ENCODE measurements at regions not wholly inside any gene's neighbourhood (a gene's known extent, or its start where the extent isn't known, plus 50 kb on each side); places are given as distances from the start of the nearest gene placed in this dataset.

- ATAC-seq (ENCODE audit: insufficient read depth, low FRiP score) = no peak
- Histone ChIP-seq H3K4me1 (ENCODE audit: control insufficient read depth in 5 of 5, insufficient read depth in 5 of 5, low read length in 5 of 5) (peaks cover 0 to 6% (median 2%) of the 10 kb centered on the region in 5 donors), H3K4me3 (no peak overlapping the region), H3K9me3 (ENCODE audit: control insufficient read depth in 4 of 4, insufficient read depth in 3 of 4, low read length in 3 of 4) (no peaks in the 10 kb centered on the region), H3K27me3 (ENCODE audit: control insufficient read depth in 3 of 3, insufficient read depth in 3 of 3, low read length in 2 of 3) (no peaks in the 10 kb centered on the region), H3K9ac (ENCODE audit: insufficient read depth in 1 of 2, low read length in 2 of 2) (no peak overlapping the region), H3K27ac (ENCODE audit: low read depth in 1 of 2, low read length in 1 of 2) (no peak overlapping the region), H3K36me3 (ENCODE audit: control insufficient read depth in 4 of 4, insufficient read depth in 4 of 4, low read length in 4 of 4) (no peaks in the 10 kb centered on the region)
- TF ChIP-seq CTCF (IDR thresholded peaks at IDR 0.05; ENCODE audit: control extremely low read depth, extremely low read depth) = no peak
- no peak for DNase-seq
- WGBS, 2 donors = 94 to 95% methylated on average over 1 of the region's 1 CpG
Observed at GRCh38 chr2:88832992-88833389, 141.5 kb downstream of the RPIA start.

GRCh38 chr2:88834376-88834775, 142.9 kb downstream of the RPIA start:
- ATAC-seq (ENCODE audit: insufficient read depth, low FRiP score) (no peak), DNase-seq (no peak)

GRCh38 chr2:88834866-88835265, 143.4 kb downstream of the RPIA start:
- ATAC-seq (ENCODE audit: insufficient read depth, low FRiP score) = no peak
- no peak overlapping the region for H3K4me3 ChIP-seq
- no peaks in the 10 kb centered on the region for H3K27me3 ChIP-seq (ENCODE audit: control insufficient read depth in 3 of 3, insufficient read depth in 3 of 3, low read length in 2 of 3)

More at GRCh38 chr2:88834376-88834775, 142.9 kb downstream of the RPIA start:
- H3K4me3 ChIP-seq = no peak overlapping the region
- H3K27ac ChIP-seq (ENCODE audit: low read depth in 1 of 2, low read length in 1 of 2) = no peak overlapping the region
- no peak for TF ChIP-seq CTCF (IDR thresholded peaks at IDR 0.05; ENCODE audit: control extremely low read depth, extremely low read depth)
- H3K4me1 ChIP-seq (ENCODE audit: control insufficient read depth in 5 of 5, insufficient read depth in 5 of 5, low read length in 5 of 5) = peaks cover 0 to 2% (median 0%) of the 10 kb centered on the region in 5 donors
- H3K36me3 ChIP-seq (ENCODE audit: control insufficient read depth in 4 of 4, insufficient read depth in 4 of 4, low read length in 4 of 4) = no peaks in the 10 kb centered on the region
- no peaks in the 10 kb centered on the region for H3K27me3 ChIP-seq (ENCODE audit: control insufficient read depth in 3 of 3, insufficient read depth in 3 of 3, low read length in 2 of 3)
- no peak overlapping the region for H3K9ac ChIP-seq (ENCODE audit: insufficient read depth in 1 of 2, low read length in 2 of 2)
- H3K9me3 ChIP-seq (ENCODE audit: control insufficient read depth in 4 of 4, insufficient read depth in 3 of 4, low read length in 3 of 4) = no peaks in the 10 kb centered on the region

More at GRCh38 chr2:88834866-88835265, 143.4 kb downstream of the RPIA start:
- Histone ChIP-seq H3K9me3 (ENCODE audit: control insufficient read depth in 4 of 4, insufficient read depth in 3 of 4, low read length in 3 of 4) (no peaks in the 10 kb centered on the region), H3K36me3 (ENCODE audit: control insufficient read depth in 4 of 4, insufficient read depth in 4 of 4, low read length in 4 of 4) (no peaks in the 10 kb centered on the region), H3K27ac (ENCODE audit: low read depth in 1 of 2, low read length in 1 of 2) (no peak overlapping the region), H3K4me1 (ENCODE audit: control insufficient read depth in 5 of 5, insufficient read depth in 5 of 5, low read length in 5 of 5) (peaks cover 0 to 2% (median 0%) of the 10 kb centered on the region in 5 donors), H3K9ac (ENCODE audit: insufficient read depth in 1 of 2, low read length in 2 of 2) (no peak overlapping the region)
- DNase-seq = no peak
- no peak for TF ChIP-seq CTCF (IDR thresholded peaks at IDR 0.05; ENCODE audit: control extremely low read depth, extremely low read depth)

Measured in lung (tissue), 11 donors.